Epithelial cell of proximal tubule (primary cell): ENCODE measurements at regions not wholly inside any gene's neighbourhood (a gene's known extent, or its start where the extent isn't known, plus 50 kb on each side); places are given as distances from the start of the nearest gene placed in this dataset.

ENCODE experiments used
- DNase-seq: peaks from one replicate; pipeline ENCODE4 v3.0.0-alpha.2; 2011; ENCODE audit warnings: low read depth
- H3K4me3 ChIP-seq: 2 replicates; pipeline ENCODE4 v1.5.1; 2011; ENCODE audit warnings: low read depth, mild to moderate bottlenecking, low read length
- CTCF ChIP-seq: conservative IDR thresholded peaks from 2 replicates; pipeline ENCODE4 v1.5.1; 2012; ENCODE audit warnings: low read depth, mild to moderate bottlenecking, low read length

- no peak for DNase-seq
- H3K4me3 ChIP-seq: no peak overlapping the region
- TF ChIP-seq CTCF: no peak
Measured at GRCh38 chr13:100940658-100941057, 266.1 kb upstream of the TMTC4 start.

- H3K4me3 ChIP-seq: no peak overlapping the region
- no peak for TF ChIP-seq CTCF
Measured at GRCh38 chr13:100933841-100934240, 259.2 kb upstream of the TMTC4 start.

GRCh38 chr13:100922599-100922998 lies 248.0 kb upstream of the TMTC4 start:
- TF ChIP-seq CTCF: no peak
- no peak overlapping the region for H3K4me3 ChIP-seq
- DNase-seq: no peak

More at GRCh38 chr13:100933841-100934240, 259.2 kb upstream of the TMTC4 start:
- DNase-seq: no peak

- TF ChIP-seq CTCF: no peak
Measured at GRCh38 chr13:100921139-100921538, 246.5 kb upstream of the TMTC4 start.

GRCh38 chr13:100917011-100917410 lies 242.4 kb upstream of the TMTC4 start:
- TF ChIP-seq CTCF: no peak
- no peak for DNase-seq
- H3K4me3 ChIP-seq: no peak overlapping the region

More at GRCh38 chr13:100921139-100921538, 246.5 kb upstream of the TMTC4 start:
- no peak for DNase-seq
- H3K4me3 ChIP-seq: no peak overlapping the region

- no peak for TF ChIP-seq CTCF
- DNase-seq: no peak
Measured at GRCh38 chr13:100913143-100913542, 238.5 kb upstream of the TMTC4 start.

GRCh38 chr13:100904293-100904976 lies 229.8 kb upstream of the TMTC4 start:
- DNase-seq: no peak
- no peak overlapping the region for H3K4me3 ChIP-seq
- no peak for TF ChIP-seq CTCF

More at GRCh38 chr13:100913143-100913542, 238.5 kb upstream of the TMTC4 start:
- H3K4me3 ChIP-seq: no peak overlapping the region
